ENCODE measurements at regions not wholly inside any gene's neighbourhood (a gene's known extent, or its start where the extent isn't known, plus 50 kb on each side); places are given as distances from the start of the nearest gene placed in this dataset.
A peak's percentile ranks its signal among the peaks of the same experiment; 100 is the strongest.

GRCh38 chr17:413016-413350 is 60.4 kb upstream of the RPH3AL start:
- no peak overlapping the region; the same call in 1 of the 2 replicates for H3K27ac ChIP-seq (replicated peaks)
- H3K27me3 ChIP-seq (ENCODE audit: insufficient read depth, poor library complexity, severe bottlenecking), result no peaks in the 10 kb centered on the region
- H3K4me3 ChIP-seq (replicated peaks; ENCODE audit: insufficient read depth, low read length), result no peak overlapping the region
- TF ChIP-seq POLR2AphosphoS5 (IDR thresholded peaks at IDR 0.05; ENCODE audit: low read depth) (no peak), GABPA (IDR thresholded peaks at IDR 0.05; ENCODE audit: low read depth) (no peak)
- no peak for DNase-seq (ENCODE audit: low read depth in 1 of 2, low spot score in 1 of 2)

- DNase-seq (ENCODE audit: low read depth in 1 of 2, low spot score in 1 of 2), result peak in 1 of 2 experiments; percentile 53
- TF ChIP-seq GABPA (IDR thresholded peaks at IDR 0.05; ENCODE audit: low read depth), result no peak
- no peak for TF ChIP-seq REST (IDR thresholded peaks at IDR 0.05; ENCODE audit: insufficient replicate concordance, low read depth)
- TF ChIP-seq CTCF (IDR thresholded peaks at IDR 0.05; ENCODE audit: insufficient read depth, low read length), result peak; percentile 22
- TF ChIP-seq POLR2AphosphoS5 (IDR thresholded peaks at IDR 0.05; ENCODE audit: low read depth), result no peak
- no peak for TF ChIP-seq SPI1 (IDR thresholded peaks at IDR 0.05; ENCODE audit: borderline replicate concordance, low read depth)
- Histone ChIP-seq H3K27ac (replicated peaks) (no peak overlapping the region; the same call in 1 of the 2 replicates), H3K4me3 (replicated peaks; ENCODE audit: insufficient read depth, low read length) (no peak overlapping the region), H3K27me3 (ENCODE audit: insufficient read depth, poor library complexity, severe bottlenecking) (no peaks in the 10 kb centered on the region)
These were observed 59.8 kb upstream of the RPH3AL start for GRCh38 chr17:412211-413015.

- H3K27me3 ChIP-seq (ENCODE audit: insufficient read depth, poor library complexity, severe bottlenecking), result no peaks in the 10 kb centered on the region
- H3K27ac ChIP-seq (replicated peaks), result no peak overlapping the region
- TF ChIP-seq REST (IDR thresholded peaks at IDR 0.05; ENCODE audit: insufficient replicate concordance, low read depth) (no peak), CTCF (IDR thresholded peaks at IDR 0.05; ENCODE audit: insufficient read depth, low read length) (no peak), POLR2AphosphoS5 (IDR thresholded peaks at IDR 0.05; ENCODE audit: low read depth) (no peak), SPI1 (IDR thresholded peaks at IDR 0.05; ENCODE audit: borderline replicate concordance, low read depth) (no peak), GABPA (IDR thresholded peaks at IDR 0.05; ENCODE audit: low read depth) (no peak)
- no peak for DNase-seq (ENCODE audit: low read depth in 1 of 2, low spot score in 1 of 2)
- no peak overlapping the region for H3K4me3 ChIP-seq (replicated peaks; ENCODE audit: insufficient read depth, low read length)
These were observed 59.0 kb upstream of the RPH3AL start for GRCh38 chr17:411421-412120.
